ENCODE measurements at regions not wholly inside any gene's neighbourhood (a gene's known extent, or its start where the extent isn't known, plus 50 kb on each side); places are given as distances from the start of the nearest gene placed in this dataset.

- Histone ChIP-seq H3K27ac (ENCODE audit: insufficient read depth, low read depth, low read length) (no peak overlapping the region), H3K79me2 (ENCODE audit: control insufficient read depth, insufficient read depth, low read length) (no peaks in the 10 kb centered on the region), H3K9me3 (replicated peaks; ENCODE audit: control insufficient read depth, insufficient read depth, low read length) (peaks cover 2% of the 10 kb centered on the region), H2AFZ (ENCODE audit: low read depth, low read length) (no peak overlapping the region), H3K36me3 (ENCODE audit: control insufficient read depth in 2 of 2, extremely low read depth in 1 of 2, insufficient read depth in 2 of 2, low read length in 2 of 2) (no peaks in the 10 kb centered on the region), H3K27me3 (ENCODE audit: control insufficient read depth in 2 of 2, insufficient read depth in 2 of 2, low read length in 2 of 2) (no peaks in the 10 kb centered on the region), H3K4me2 (ENCODE audit: insufficient read depth, low read length) (no peak overlapping the region), H4K20me1 (replicated peaks; ENCODE audit: control insufficient read depth, extremely low read depth, insufficient read depth, low read length) (no peaks in the 10 kb centered on the region), H3K9ac (replicated peaks; ENCODE audit: extremely low read depth, insufficient read depth, low read length) (no peak overlapping the region), H3K4me3 (replicated peaks in 1 of 3; ENCODE audit: insufficient read depth in 1 of 3, low read depth in 1 of 3, low read length in 3 of 3) (no peak overlapping the region), H3K4me1 (ENCODE audit: control insufficient read depth, extremely low read depth, insufficient read depth, low read length) (no peaks in the 10 kb centered on the region), H3K9me1 (replicated peaks; ENCODE audit: control insufficient read depth, extremely low read depth, insufficient read depth, low read length) (no peaks in the 10 kb centered on the region)
- intact Hi-C loops (cut with micrococcal nuclease), result no loop called here
- ChIA-PET CTCF (no interaction called here), POLR2A (no interaction called here)
- DNase-seq (ENCODE audit: low read depth, low spot score) (no peak), FAIRE-seq (no peak)
- dilution Hi-C loops (cut with MboI; ENCODE audit: extremely low pct_ligation_motif_present, low sequenced_read_pairs), result no loop called here
- no TSS peak for BruUV-seq (replicated peaks)
- TF ChIP-seq MYC (IDR thresholded peaks at IDR 0.05; ENCODE audit: low read depth, low read length) (no peak), POLR2AphosphoS5 (IDR thresholded peaks at IDR 0.05; ENCODE audit: insufficient read depth, low read depth, low read length) (no peak), CTCF (IDR thresholded peaks at IDR 0.05; ENCODE audit: extremely low read depth in 1 of 2, insufficient read depth in 1 of 2, low read depth in 1 of 2, low read length in 2 of 2) (no peak), GATA2 (IDR thresholded peaks at IDR 0.05; ENCODE audit: insufficient read depth, insufficient read length, low read depth, low read length) (no peak), EZH2 (IDR thresholded peaks at IDR 0.05; ENCODE audit: borderline replicate concordance, low read depth, low read length, severe bottlenecking) (no peak)
These were observed 595.5 kb downstream of the SLITRK1 start for GRCh38 chr13:83286737-83287136.

- no peaks in the 10 kb centered on the region for H3K27me3 ChIP-seq (ENCODE audit: control insufficient read depth in 2 of 2, insufficient read depth in 2 of 2, low read length in 2 of 2)
- peaks cover 12% of the 10 kb centered on the region for H3K9me3 ChIP-seq (replicated peaks; ENCODE audit: control insufficient read depth, insufficient read depth, low read length)
- no peaks in the 10 kb centered on the region for H4K20me1 ChIP-seq (replicated peaks; ENCODE audit: control insufficient read depth, extremely low read depth, insufficient read depth, low read length)
- no peak for DNase-seq (ENCODE audit: low read depth, low spot score)
- no TSS peak for BruUV-seq (replicated peaks)
- no peaks in the 10 kb centered on the region for H3K79me2 ChIP-seq (ENCODE audit: control insufficient read depth, insufficient read depth, low read length)
- FAIRE-seq, result no peak
- no peak overlapping the region for H3K4me3 ChIP-seq (replicated peaks in 1 of 3; ENCODE audit: insufficient read depth in 1 of 3, low read depth in 1 of 3, low read length in 3 of 3)
- no peak overlapping the region for H3K4me2 ChIP-seq (ENCODE audit: insufficient read depth, low read length)
- no peaks in the 10 kb centered on the region for H3K4me1 ChIP-seq (ENCODE audit: control insufficient read depth, extremely low read depth, insufficient read depth, low read length)
- dilution Hi-C loops (cut with MboI; ENCODE audit: extremely low pct_ligation_motif_present, low sequenced_read_pairs) (no loop called here), intact Hi-C loops (cut with micrococcal nuclease) (no loop called here)
- H3K9me1 ChIP-seq (replicated peaks; ENCODE audit: control insufficient read depth, extremely low read depth, insufficient read depth, low read length), result no peaks in the 10 kb centered on the region
- H3K36me3 ChIP-seq (ENCODE audit: control insufficient read depth in 2 of 2, extremely low read depth in 1 of 2, insufficient read depth in 2 of 2, low read length in 2 of 2), result no peaks in the 10 kb centered on the region
- no peak overlapping the region for H2AFZ ChIP-seq (ENCODE audit: low read depth, low read length)
- CTCF ChIA-PET, result no interaction called here
- H3K27ac ChIP-seq (ENCODE audit: insufficient read depth, low read depth, low read length), result no peak overlapping the region
- H3K9ac ChIP-seq (replicated peaks; ENCODE audit: extremely low read depth, insufficient read depth, low read length), result no peak overlapping the region
- POLR2A ChIA-PET, result no interaction called here
- TF ChIP-seq MYC (IDR thresholded peaks at IDR 0.05; ENCODE audit: low read depth, low read length), result no peak
- TF ChIP-seq POLR2AphosphoS5 (IDR thresholded peaks at IDR 0.05; ENCODE audit: insufficient read depth, low read depth, low read length), result no peak
- no peak for TF ChIP-seq POLR2A (IDR thresholded peaks at IDR 0.05; ENCODE audit: low read depth, low read length)
- no peak for TF ChIP-seq EZH2 (IDR thresholded peaks at IDR 0.05; ENCODE audit: borderline replicate concordance, low read depth, low read length, severe bottlenecking)
- no peak for TF ChIP-seq JUN (IDR thresholded peaks at IDR 0.05; ENCODE audit: borderline replicate concordance, insufficient read depth, insufficient read length, low read depth)
- TF ChIP-seq CTCF (IDR thresholded peaks at IDR 0.05; ENCODE audit: extremely low read depth in 1 of 2, insufficient read depth in 1 of 2, low read depth in 1 of 2, low read length in 2 of 2), result no peak
- no peak for TF ChIP-seq GATA2 (IDR thresholded peaks at IDR 0.05; ENCODE audit: insufficient read depth, insufficient read length, low read depth, low read length)
- no peak for TF ChIP-seq MAX (IDR thresholded peaks at IDR 0.05; ENCODE audit: insufficient read depth, insufficient read length)
- no peak for TF ChIP-seq FOS (IDR thresholded peaks at IDR 0.05; ENCODE audit: borderline replicate concordance, insufficient read depth, low read length)
These were observed 600.6 kb downstream of the SLITRK1 start for GRCh38 chr13:83281654-83282053.

Measured in endothelial cell of umbilical vein (primary cell).